ENCODE measurements at regions not wholly inside any gene's neighbourhood (a gene's known extent, or its start where the extent isn't known, plus 50 kb on each side); places are given as distances from the start of the nearest gene placed in this dataset.

DNA sequence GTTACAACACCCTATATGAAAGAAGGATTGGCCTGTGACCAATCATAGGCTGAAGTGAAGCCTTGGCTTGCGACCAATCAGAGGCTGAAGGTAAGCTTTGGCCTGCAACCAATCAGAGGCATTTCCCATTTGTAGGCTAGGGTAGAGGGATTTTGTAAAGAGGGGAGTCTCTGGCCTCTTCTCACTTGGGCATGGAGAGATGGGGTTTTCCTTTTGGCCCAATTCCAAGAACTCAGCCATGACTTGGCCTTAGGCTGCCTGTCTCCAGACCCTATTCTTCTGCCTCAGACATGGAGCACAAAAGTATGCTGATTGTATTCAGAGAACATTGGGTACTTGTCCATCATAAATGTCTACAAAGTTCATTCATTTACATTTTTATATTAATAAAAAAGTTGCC, 308.3 kb downstream of the UTRN start:
- TF ChIP-seq CTCF (IDR thresholded peaks at IDR 0.05) (no peak), POLR2A (IDR thresholded peaks at IDR 0.05) (no peak)
